Type B pancreatic cell (in vitro differentiated cells): ENCODE measurements at regions not wholly inside any gene's neighbourhood (a gene's known extent, or its start where the extent isn't known, plus 50 kb on each side); places are given as distances from the start of the nearest gene placed in this dataset.
"Not testable (repeated sequence)": the region's sequence is repeated elsewhere in the genome, so short reads cannot be mapped to it uniquely, and the experiment has no call there.

Experiments
- DNase-seq: peaks from one replicate; pipeline ENCODE4 v3.0.0; 2021; ENCODE audit warnings: mixed read lengths; ENCODE audit not compliant: unreplicated experiment; ENCODE audit errors: extremely low spot score
- H3K27ac Mint-ChIP-seq: 2 replicates; pipeline ENCODE4 v1.8.0; 2021; ENCODE audit warnings: mild to moderate bottlenecking, mixed read lengths
- H3K27me3 Mint-ChIP-seq: 2 replicates; pipeline ENCODE4 v1.8.0; 2021; ENCODE audit warnings: mixed read lengths
- H3K36me3 Mint-ChIP-seq: 2 replicates; pipeline ENCODE4 v1.8.0; 2021; ENCODE audit warnings: mixed read lengths
- H3K4me1 Mint-ChIP-seq: one replicate; pipeline ENCODE4 v1.8.0; 2021; ENCODE audit warnings: mixed read lengths; ENCODE audit not compliant: unreplicated experiment
- H3K4me3 Mint-ChIP-seq: 2 replicates; pipeline ENCODE4 v1.8.0; 2021; ENCODE audit warnings: mild to moderate bottlenecking, mixed read lengths
- H3K9me3 Mint-ChIP-seq: 2 replicates; pipeline ENCODE4 v1.8.0; 2021; ENCODE audit warnings: mixed read lengths
- CTCF ChIP-seq: fragments of 200-600 bp; sonication (generic); conservative IDR thresholded peaks from 2 replicates; pipeline ENCODE4 v1.5.0; 2021; ENCODE audit warnings: antibody characterized with exemption, mild to moderate bottlenecking

- Mint-ChIP-seq H3K36me3 (no peaks in the 10 kb centered on the region), H3K4me3 (no peak overlapping the region), H3K27ac (no peak overlapping the region), H3K9me3 (no peaks in the 10 kb centered on the region), H3K4me1 (peaks cover 16% of the 10 kb centered on the region), H3K27me3 (no peaks in the 10 kb centered on the region)
- no peak for DNase-seq
- TF ChIP-seq CTCF: no peak
Measured at GRCh38 chr3:167031364-167032049, 348.6 kb downstream of the ZBBX start.

GRCh38 chr3:167030082-167030725, 349.9 kb downstream of the ZBBX start:
- Mint-ChIP-seq H3K4me1 (peaks cover 16% of the 10 kb centered on the region), H3K4me3 (no peak overlapping the region), H3K27ac (no peak overlapping the region)

GRCh38 chr3:167019503-167019902, 360.6 kb downstream of the ZBBX start:
- H3K27ac Mint-ChIP-seq, H3K4me3 Mint-ChIP-seq, H3K4me1 Mint-ChIP-seq, H3K9me3 Mint-ChIP-seq, H3K36me3 Mint-ChIP-seq, DNase-seq, H3K27me3 Mint-ChIP-seq: not testable (repeated sequence)

More at GRCh38 chr3:167030082-167030725, 349.9 kb downstream of the ZBBX start:
- no peak for TF ChIP-seq CTCF
- no peaks in the 10 kb centered on the region for H3K27me3 Mint-ChIP-seq
- no peaks in the 10 kb centered on the region for H3K36me3 Mint-ChIP-seq
- no peaks in the 10 kb centered on the region for H3K9me3 Mint-ChIP-seq
- DNase-seq: no peak

- H3K4me1 Mint-ChIP-seq, H3K9me3 Mint-ChIP-seq, DNase-seq, H3K4me3 Mint-ChIP-seq, H3K36me3 Mint-ChIP-seq, H3K27me3 Mint-ChIP-seq, H3K27ac Mint-ChIP-seq: not testable (repeated sequence)
Measured at GRCh38 chr3:167018591-167019111, 361.4 kb downstream of the ZBBX start.

GRCh38 chr3:167012691-167013090, 367.4 kb downstream of the ZBBX start:
- no peak for TF ChIP-seq CTCF
- Mint-ChIP-seq H3K27me3 (no peaks in the 10 kb centered on the region), H3K36me3 (no peaks in the 10 kb centered on the region), H3K27ac (no peak overlapping the region), H3K4me3 (no peak overlapping the region), H3K4me1 (no peaks in the 10 kb centered on the region), H3K9me3 (peaks cover 6% of the 10 kb centered on the region)
- DNase-seq: no peak

GRCh38 chr3:167008791-167009190, 371.3 kb downstream of the ZBBX start:
- Mint-ChIP-seq H3K9me3 (peaks cover 6% of the 10 kb centered on the region), H3K36me3 (no peaks in the 10 kb centered on the region), H3K27ac (no peak overlapping the region), H3K4me3 (no peak overlapping the region), H3K27me3 (no peaks in the 10 kb centered on the region), H3K4me1 (no peaks in the 10 kb centered on the region)
- no peak for DNase-seq
- no peak for TF ChIP-seq CTCF
